ENCODE measurements at regions not wholly inside any gene's neighbourhood (a gene's known extent, or its start where the extent isn't known, plus 50 kb on each side); places are given as distances from the start of the nearest gene placed in this dataset.

DNA sequence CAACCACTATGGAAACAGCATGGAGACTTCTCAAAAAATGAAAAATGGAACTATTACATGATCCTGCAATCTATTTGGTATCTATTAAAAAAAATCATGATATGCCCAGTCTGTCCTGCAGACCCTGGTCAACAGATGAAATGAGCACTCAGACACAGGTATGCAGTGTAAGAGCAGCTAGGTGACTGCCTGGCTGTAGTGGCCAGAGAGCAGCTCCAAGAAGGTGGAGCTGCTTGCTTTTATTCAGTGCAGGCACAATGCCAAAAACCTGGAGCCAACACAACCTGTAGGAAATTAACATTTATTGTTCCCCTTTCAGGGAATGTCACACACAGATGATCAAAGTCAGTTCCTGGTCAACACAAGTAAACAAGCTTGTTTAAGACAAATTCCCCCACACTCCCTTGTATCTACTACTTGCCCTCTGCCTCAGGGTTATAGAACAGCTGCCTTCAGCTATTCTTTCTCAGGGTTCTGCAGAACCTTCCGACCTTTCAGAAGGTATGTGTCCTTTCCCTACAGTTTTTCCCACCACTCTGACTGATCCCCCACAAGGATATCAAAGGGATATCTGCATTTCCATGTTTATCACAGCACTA lies 933.7 kb upstream of the SLITRK5 start:
- DNase-seq (ENCODE audit: low spot score), result no peak

DNA sequence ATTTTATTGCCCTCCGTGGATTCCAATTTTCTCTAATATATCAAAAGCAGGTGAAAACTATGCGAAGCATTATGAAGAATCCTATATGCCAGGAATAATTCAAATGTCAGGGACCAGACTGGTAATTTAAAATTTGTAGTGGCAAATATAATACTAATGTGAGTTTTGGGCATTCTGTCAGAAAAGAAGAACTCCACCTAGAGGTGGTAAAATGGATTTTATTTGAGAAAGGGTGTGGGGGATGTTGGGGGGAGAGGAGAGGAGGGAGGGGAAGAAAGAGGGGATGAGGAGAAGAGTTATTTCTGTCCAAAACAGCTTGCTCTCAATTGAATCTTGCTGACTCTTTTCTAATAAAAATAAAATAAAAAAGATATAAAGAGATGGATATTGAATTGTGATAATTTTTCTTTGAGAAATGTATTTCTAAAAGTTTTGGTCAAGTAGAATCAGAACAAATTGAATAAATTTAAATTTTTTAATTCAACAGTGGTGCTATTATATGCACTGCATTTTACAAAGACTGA lies 929.3 kb upstream of the SLITRK5 start:
- no peak for DNase-seq (ENCODE audit: low spot score)

GRCh38 chr13:86757236-86757978 lies 913.8 kb upstream of the SLITRK5 start:
- DNase-seq (ENCODE audit: low spot score), result no peak

- DNase-seq (ENCODE audit: low spot score), result no peak
Measured at GRCh38 chr13:86758116-86758515, 913.1 kb upstream of the SLITRK5 start.

DNA sequence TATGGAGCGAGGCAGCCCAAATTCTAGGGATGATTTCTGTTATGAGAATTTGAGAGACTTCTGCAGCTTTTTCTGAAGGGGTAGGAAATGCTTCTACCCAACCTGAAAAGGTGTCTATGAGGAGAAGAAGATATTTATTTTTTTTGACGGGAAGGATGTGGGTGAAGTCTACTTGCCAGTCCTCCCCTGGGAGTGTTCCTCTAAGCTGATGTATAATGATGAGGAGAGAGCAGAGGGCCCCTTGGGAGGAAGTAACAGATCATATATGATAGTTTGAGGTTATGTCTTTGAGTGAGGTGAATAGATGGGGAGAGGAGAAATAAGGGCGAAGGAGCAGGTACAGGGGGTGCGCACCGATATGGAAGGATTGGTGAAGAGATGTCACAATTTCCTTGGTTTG lies 910.6 kb upstream of the SLITRK5 start:
- no peak for DNase-seq (ENCODE audit: low spot score)

- no peak for DNase-seq (ENCODE audit: low spot score)
Measured at GRCh38 chr13:86765462-86765861, 905.7 kb upstream of the SLITRK5 start.

DNA sequence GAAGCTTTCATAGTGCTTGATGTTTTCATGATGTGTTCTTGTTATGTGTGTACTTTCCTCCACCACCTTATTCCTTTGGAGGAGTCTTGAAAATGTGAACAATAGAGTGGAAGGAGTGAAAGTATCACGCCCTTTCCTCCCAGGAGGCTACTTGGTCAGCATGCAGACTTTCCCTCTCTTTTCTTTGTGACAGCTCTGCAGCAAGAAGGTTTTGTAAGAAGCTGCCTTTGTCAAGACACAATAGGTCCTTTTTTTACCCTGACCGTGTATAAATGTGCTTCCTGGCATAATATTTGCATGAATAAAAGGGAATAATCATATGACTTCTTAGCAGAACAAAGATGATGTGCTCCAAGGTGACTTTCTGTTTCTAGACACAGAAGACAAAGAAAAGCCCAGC lies 882.6 kb upstream of the SLITRK5 start:
- DNase-seq (ENCODE audit: low spot score), result no peak

- DNase-seq (ENCODE audit: low spot score), result no peak
Measured at GRCh38 chr13:86792153-86792651, 879.0 kb upstream of the SLITRK5 start.

DNA sequence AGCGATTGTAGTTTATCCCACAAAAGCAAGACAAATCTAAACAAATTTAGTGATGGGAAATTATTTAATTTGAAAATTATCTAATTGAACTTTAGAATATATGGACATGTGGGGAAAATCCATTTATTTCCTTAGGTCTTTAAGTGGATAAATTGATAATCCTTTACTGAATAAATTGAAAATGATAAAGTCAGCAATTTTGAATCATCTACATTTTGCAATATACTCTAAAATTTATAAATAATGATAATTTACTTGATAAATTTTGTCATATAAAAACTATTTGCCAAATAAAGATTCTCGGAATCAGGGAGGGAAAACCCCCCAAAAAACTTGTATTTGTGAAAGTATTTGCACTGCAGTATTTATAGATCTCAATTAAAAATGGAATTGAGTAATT lies 875.3 kb upstream of the SLITRK5 start:
- no peak for DNase-seq (ENCODE audit: low spot score)

DNA sequence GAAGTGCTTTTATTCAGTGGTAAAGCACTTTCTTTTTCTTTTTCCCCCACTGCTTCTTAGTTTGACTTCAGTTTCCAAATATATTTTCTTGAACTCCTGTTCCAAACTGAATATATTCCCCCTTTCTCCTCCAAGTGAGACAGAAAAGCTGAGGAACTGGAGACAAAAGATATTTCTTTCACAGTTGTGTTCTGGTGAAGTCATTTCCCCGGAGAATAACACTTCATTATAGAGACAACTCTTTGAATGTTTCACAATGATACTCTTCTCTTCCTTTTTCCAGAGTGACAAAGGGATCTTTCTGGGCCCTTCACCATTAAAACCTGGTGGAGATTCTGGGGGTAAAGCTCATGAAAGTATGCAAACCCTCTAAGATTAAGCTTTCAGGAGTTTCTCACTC lies 860.8 kb upstream of the SLITRK5 start:
- DNase-seq (ENCODE audit: low spot score), result no peak

GRCh38 chr13:86813198-86813597 lies 858.0 kb upstream of the SLITRK5 start:
- DNase-seq (ENCODE audit: low spot score), result no peak

- no peak for DNase-seq (ENCODE audit: low spot score)
Measured at GRCh38 chr13:86825410-86825809, 845.8 kb upstream of the SLITRK5 start.

- no peak for DNase-seq (ENCODE audit: low spot score)
Measured at GRCh38 chr13:86826232-86826631, 844.9 kb upstream of the SLITRK5 start.

DNA sequence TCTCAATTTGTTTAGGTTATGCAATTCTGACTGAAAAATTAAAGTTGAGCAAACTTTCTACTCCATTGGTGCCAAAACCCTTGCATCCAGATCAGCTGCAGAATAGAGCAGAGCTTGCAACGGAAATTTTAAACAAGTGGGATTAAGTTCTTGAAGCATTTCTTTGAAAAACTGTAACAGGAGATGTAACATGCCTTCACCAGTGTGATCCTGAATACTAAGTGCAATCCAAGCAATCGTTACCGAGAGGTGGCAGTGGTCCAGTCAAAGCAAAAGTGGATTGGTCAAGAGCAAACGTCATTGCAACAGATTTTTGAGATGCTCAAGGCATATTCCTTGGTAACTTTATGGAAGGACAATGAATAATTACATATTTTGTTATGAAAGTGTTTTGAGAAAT lies 841.1 kb upstream of the SLITRK5 start:
- DNase-seq (ENCODE audit: low spot score), result no peak

- no peak for DNase-seq (ENCODE audit: low spot score)
Measured at GRCh38 chr13:86831084-86831483, 840.1 kb upstream of the SLITRK5 start.

DNA sequence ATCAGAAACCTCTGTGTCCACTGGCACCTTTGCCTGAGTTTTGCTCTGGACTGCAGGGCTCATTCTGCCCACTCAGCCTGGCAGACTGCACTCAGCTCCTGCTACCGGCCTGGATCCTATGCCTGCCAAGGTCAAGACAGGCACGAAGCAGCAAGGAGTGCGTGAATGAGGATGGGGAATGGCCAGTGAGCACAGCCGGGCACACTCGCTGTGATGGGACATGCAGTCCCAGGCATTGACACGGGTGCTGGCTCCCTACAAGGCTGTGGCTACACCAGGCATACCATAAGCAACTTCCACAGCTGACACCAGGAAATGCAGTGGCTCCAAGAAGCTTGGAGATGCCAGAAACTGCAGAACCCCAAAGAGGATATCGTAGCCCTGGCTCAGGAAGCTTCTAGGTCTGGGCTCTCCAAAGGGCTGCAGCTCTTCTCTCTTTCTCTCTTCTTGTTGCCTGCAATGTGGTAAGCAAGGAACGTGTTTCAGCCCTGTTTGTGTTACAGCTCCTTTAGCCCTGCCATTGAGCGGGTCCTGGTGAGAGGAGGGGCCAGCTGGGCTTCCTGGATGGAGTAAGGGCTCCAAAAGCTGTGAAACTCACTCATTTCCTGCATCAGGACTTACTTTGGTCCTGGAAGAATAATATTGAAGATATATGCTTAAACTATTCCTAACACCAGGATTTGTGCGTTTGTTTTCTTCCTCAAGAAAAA lies 832.6 kb upstream of the SLITRK5 start:
- DNase-seq (ENCODE audit: low spot score), result no peak

DNA sequence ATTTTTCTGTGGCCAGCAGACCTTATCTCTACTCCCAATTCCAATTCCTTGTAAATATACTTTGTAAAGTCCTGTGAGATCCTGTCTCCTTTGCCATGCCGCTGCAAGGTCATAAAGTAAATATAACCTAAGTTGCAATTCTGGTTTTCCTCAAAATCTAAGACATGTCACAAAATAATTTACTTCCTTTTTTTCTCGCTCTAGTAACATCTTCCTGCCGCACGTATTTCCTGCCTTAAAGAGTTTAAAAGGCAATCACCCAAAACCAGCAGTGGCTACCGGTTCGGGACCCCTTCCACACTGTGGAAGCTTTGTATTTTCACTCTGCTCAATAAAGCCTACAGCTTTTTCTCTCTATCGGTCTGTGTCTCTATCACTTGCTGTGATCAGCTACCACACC lies 832.0 kb upstream of the SLITRK5 start:
- no peak for DNase-seq (ENCODE audit: low spot score)

DNA sequence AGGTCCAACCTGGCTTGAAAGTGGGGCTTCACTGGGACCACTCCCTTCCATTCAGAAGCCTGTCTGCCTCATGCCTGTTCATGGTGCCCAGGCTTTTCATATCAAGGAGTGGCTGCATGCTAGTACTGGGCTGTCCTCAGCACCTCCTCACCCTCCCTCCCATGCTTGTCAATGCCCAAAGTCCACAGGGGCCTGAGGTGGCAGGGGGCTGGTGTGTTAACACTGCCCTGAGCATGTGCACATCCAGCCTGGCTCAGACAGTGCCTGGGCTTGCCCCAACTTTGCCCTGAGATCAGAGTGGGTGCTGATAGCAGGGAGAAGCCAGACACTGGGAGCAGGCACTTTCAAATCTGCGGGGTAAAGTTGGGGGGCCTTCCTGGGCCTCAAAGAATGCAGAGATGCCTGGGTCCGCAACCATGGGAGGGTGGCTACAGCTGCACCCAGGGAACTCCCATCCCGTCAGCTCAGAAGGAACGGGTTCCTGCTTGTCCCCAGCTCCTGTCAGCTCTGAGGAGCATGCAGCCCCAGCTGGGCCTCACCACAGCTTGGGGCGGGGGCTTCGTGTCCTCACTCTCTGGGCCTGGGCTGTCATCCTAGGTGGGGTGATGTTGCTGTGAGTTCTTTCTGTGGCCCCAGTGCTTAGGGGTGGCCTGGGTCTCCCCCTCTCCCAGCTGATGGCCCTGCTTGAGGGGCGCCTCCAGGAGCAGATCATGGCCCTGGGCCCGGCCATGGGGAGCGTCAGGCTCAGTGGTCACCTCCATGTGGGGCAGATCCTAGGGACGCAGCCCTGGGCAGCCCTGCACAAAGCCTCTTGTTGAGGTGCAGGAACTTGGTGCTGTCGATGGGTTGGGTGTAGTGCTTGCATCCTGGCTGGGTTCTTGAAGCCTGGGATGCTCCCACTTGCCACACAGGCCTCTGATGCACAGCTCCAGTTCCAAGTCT lies 830.6 kb upstream of the SLITRK5 start:
- DNase-seq (ENCODE audit: low spot score), result no peak

DNA sequence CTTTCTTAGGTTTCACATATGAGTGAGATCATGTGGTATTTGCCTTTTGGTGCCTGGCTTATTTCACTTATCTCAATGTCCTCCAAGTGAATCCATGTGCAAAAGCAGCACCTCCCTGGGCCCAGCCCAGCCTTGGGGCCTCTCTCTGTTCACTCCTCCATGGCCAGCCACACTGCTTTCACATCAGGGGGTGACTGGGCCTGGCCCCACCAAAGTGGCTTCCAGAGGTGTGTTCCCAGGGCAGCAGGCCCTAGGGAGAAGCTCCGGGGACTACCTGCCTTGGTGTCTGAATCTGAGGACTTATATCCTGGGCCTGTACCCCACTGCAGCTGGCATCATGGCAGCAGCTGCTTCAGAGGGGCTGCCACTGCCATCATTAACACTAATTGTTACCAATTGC lies 829.9 kb upstream of the SLITRK5 start:
- no peak for DNase-seq (ENCODE audit: low spot score)

DNA sequence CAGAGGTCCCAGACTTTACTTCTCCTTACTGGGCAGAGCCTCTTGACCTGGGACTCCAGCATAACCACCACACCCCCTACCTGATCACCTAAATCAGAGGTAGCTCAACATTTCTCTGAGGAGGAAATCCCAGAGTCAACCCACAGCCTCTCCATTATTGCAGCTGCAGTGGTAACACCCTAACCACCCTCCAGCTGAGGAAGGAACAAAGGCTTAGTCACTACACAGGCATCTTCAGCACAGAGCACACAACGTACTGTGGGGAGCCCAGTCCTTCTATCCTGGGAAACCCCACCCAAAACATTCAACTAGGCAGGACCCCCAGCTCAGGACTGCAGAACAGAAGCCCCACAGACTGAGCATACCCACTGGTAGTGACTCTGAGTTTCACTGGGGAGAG lies 824.7 kb upstream of the SLITRK5 start:
- no peak for DNase-seq (ENCODE audit: low spot score)

- DNase-seq (ENCODE audit: low spot score), result no peak
Measured at GRCh38 chr13:86848716-86849115, 822.5 kb upstream of the SLITRK5 start.

DNA sequence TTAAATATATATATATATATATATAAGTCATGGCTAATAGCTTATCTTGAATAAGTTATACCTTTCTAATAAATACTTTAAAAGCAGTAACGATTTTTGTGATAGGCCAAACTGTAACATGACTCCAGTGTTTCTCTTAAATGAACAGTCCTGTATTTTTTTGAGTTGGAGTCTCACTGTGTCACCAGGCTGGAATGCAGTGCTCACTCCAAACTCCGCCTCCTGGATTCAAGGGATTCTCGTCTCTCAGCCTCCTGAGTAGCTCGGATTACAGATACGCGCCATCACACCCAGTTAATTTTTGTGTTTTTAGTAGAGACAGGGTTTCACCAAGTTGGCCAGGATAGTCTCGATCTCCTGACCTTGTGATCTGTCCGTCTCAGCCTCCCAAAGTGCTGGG lies 814.2 kb upstream of the SLITRK5 start:
- no peak for DNase-seq (ENCODE audit: low spot score)
